Anterior cingulate cortex (tissue), 58 donors: ENCODE measurements at regions not wholly inside any gene's neighbourhood (a gene's known extent, or its start where the extent isn't known, plus 50 kb on each side); places are given as distances from the start of the nearest gene placed in this dataset.

ENCODE experiments used
- DNase-seq, 58 donors: peaks; one replicate each; lab custom pipeline; 2025; lab: John Stamatoyannopoulos, UW

- peak in 11 of 58 donors; percentile 0 to 53 (median 4) for DNase-seq
Observed at GRCh38 chr18:40450751-40451150, 1504.3 kb upstream of the PIK3C3 start.

GRCh38 chr18:40447820-40448219 lies 1507.2 kb upstream of the PIK3C3 start:
- no peak for DNase-seq

GRCh38 chr18:40440088-40440487 lies 1514.9 kb upstream of the PIK3C3 start:
- DNase-seq: no peak

GRCh38 chr18:40437517-40437916 lies 1517.5 kb upstream of the PIK3C3 start:
- DNase-seq: no peak

GRCh38 chr18:40431071-40431985 lies 1523.7 kb upstream of the PIK3C3 start:
- no peak for DNase-seq

GRCh38 chr18:40423291-40423690 lies 1531.7 kb upstream of the PIK3C3 start:
- no peak for DNase-seq

- no peak for DNase-seq
Observed at GRCh38 chr18:40420675-40421074, 1534.4 kb upstream of the PIK3C3 start.

- DNase-seq: no peak
Observed at GRCh38 chr18:40417501-40417900, 1537.5 kb upstream of the PIK3C3 start.

GRCh38 chr18:40415821-40416220 lies 1539.2 kb upstream of the PIK3C3 start:
- DNase-seq: no peak

- no peak for DNase-seq
Observed at GRCh38 chr18:40415176-40415791, 1539.8 kb upstream of the PIK3C3 start.

- no peak for DNase-seq
Observed at GRCh38 chr18:40414155-40414754, 1540.8 kb upstream of the PIK3C3 start.

GRCh38 chr18:40413160-40413559 lies 1541.9 kb upstream of the PIK3C3 start:
- peak in 43 of 58 donors; percentile 2 to 78 (median 19) for DNase-seq

GRCh38 chr18:40412410-40412809 lies 1542.6 kb upstream of the PIK3C3 start:
- no peak for DNase-seq

GRCh38 chr18:40407909-40408308 lies 1547.1 kb upstream of the PIK3C3 start:
- DNase-seq: peak in 9 of 58 donors; percentile 0 to 31 (median 6)

GRCh38 chr18:40404284-40404683 lies 1550.8 kb upstream of the PIK3C3 start:
- DNase-seq: no peak

- no peak for DNase-seq
Observed at GRCh38 chr18:40402052-40402451, 1553.0 kb upstream of the PIK3C3 start.

GRCh38 chr18:40388121-40388520 lies 1566.9 kb upstream of the PIK3C3 start:
- no peak for DNase-seq

- no peak for DNase-seq
Observed at GRCh38 chr18:40387130-40387787, 1567.8 kb upstream of the PIK3C3 start.

- no peak for DNase-seq
Observed at GRCh38 chr18:40382197-40382596, 1572.8 kb upstream of the PIK3C3 start.

- no peak for DNase-seq
Observed at GRCh38 chr18:40380686-40381439, 1574.2 kb upstream of the PIK3C3 start.
